ENCODE measurements at regions not wholly inside any gene's neighbourhood (a gene's known extent, or its start where the extent isn't known, plus 50 kb on each side); places are given as distances from the start of the nearest gene placed in this dataset.
"Not testable (repeated sequence)": the region's sequence is repeated elsewhere in the genome, so short reads cannot be mapped to it uniquely, and the experiment has no call there.

DNA sequence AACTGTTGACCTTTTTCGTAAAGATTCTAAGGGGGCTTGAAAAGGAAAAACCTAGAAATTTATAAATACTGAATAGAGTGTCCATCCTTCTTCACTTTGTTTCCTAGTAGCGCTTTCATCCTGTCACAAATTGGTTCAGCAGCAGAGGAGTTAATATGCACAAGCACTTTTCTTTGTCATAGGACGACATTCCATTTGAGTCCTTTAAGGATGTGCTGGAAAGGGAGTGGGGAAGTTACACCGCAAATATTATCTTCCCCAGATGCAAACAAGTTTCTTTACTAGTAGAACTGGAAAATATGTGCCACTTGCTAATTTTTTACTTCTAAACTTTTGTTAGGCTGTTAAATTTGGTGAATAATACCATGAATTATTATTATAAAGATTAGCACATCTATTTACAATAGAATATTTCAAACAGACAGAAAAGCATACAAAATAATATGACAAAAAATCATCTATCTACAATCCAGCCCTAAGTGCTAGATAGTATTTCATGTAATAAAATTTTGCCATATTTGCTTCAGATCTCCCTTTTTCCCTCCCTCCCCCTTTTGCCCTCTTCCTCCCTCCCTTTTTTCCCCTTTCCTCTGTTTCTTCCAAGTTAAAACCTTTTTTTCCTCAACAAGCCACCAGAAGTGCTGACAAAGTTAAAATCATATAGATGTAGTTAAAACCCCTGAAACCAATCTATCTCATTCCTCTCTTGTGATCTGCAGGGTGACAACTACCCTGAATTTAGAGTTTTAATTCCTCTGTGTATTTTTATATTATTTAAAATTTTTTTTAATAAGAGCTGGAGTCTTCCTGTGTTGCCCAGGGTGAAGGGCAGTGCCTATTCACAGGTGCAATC is 50.5 kb upstream of the MAP4K3 start:
- no peak for DNase-seq (ENCODE audit: low spot score)

DNA sequence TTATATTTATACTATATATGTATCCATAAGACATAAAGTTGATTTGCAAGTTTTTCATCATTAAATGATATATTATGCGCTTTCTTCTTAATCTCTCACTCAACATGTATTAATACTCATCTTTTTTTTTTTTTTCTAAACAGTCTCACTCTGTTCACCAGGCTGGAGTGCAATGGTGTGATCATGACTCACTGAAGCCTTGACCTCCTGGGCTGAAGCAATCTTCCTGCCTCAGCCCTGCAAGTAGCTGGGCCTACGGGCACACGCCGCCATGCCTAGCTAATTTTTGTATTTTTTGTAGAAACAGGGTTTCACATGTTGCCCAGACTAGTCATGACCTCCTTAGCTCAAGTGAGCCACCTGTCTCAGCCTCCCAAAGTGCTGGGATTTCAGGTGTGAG is 51.4 kb upstream of the MAP4K3 start:
- no peak for DNase-seq (ENCODE audit: low spot score)

DNA sequence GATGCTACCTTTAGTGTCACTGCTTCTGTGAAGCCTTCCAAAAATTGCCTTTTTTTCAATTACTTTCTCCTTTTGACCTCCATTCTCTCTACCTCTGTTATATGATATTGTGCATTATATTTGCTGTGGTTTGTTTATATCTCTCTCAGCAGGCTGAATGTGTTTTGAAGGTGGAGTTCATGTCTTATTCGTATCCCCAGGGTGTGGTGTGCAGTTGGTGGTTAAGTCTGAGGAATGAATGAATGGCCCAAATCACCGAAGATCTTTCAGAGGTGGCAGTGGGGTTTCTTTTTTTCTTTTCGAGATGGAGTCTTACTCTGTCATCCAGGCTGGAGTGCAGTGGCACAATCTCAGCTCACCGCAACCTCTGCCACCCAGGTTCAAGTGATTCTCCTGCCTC is 53.5 kb upstream of the MAP4K3 start:
- no peak for DNase-seq (ENCODE audit: low spot score)

DNA sequence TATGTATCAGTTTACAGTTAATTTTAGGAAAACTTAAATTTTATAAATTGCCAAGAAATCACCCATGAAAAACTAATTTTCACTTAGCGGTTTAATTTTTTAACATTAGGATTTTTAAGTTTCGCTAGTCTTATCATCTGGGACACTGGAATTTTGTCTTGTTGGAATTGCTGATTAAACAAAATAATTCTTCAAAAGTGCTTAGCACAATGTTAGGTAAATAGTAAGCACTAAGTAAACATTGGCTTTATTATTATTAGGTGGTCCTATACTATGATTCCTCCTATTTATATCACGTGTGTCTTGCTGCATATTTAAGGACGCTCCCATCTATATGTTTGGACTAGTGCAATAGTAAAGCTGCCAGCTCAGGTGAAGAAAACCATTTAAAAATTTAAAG is 54.6 kb upstream of the MAP4K3 start:
- DNase-seq (ENCODE audit: low spot score) = no peak

DNA sequence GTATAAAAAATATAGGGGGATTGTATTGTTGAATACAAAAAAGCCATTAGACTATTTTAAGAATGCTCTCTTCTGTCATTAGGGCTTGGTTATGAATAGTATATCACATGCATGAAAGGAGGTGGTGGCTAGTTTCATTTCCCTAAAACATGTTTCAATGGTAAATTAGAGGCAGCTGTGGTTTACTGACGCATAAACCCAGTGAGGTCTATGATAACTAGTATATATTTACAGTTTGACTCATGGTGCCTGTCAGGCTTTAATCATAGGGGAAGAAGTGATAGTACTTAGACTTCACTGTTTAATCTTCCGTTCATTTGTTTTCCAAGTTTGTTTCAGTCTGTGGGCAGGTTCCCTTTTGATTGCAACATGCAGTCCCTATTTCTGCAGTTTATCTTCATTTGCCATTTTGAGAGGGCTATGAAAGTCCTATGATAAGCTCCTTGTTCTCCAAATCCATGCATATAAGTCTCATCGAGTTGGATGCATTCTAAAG is 55.1 kb upstream of the MAP4K3 start:
- DNase-seq (ENCODE audit: low spot score) = no peak

DNA sequence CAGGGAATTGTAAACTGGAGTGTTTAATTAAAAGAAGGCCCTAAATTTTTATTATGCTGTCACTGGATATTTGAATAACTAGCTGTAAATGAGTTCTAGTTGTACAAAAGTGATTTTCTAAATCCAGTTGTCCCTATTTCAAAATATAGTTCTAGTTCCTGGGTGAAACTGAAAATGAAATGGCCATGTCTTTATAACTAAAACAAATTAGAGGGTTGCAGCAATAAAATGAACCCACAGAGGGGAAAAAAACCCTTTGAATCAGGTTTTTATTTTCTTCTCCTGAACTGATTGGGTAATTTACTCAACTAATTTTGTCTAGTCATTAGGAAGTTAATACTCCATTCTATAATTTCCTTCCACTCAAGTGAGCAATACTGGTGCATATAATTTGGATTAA is 55.6 kb upstream of the MAP4K3 start:
- DNase-seq (ENCODE audit: low spot score) = no peak

DNA sequence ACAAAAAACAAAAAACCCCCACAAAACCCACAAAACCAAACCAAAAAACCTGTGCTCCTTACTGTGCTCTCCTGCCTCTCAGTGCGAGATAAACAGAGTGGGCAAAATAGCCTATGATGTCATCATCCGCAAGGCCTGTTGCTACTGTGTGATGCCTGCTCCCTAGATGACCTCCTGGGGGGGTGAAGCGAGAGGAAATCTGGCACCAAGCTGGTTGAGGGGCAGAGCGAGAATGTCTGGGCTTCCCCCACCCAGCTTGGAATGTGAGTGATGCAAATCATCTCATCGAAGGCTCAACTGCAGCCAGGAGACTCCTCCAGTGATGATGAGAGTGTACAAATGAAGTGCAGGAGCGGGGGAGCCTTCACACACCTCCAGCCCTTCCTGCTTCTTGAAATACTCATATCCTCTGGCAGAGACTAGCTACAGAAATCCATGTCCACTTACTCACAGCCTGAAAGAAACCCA is 57.7 kb upstream of the MAP4K3 start:
- no peak for DNase-seq (ENCODE audit: low spot score)

DNA sequence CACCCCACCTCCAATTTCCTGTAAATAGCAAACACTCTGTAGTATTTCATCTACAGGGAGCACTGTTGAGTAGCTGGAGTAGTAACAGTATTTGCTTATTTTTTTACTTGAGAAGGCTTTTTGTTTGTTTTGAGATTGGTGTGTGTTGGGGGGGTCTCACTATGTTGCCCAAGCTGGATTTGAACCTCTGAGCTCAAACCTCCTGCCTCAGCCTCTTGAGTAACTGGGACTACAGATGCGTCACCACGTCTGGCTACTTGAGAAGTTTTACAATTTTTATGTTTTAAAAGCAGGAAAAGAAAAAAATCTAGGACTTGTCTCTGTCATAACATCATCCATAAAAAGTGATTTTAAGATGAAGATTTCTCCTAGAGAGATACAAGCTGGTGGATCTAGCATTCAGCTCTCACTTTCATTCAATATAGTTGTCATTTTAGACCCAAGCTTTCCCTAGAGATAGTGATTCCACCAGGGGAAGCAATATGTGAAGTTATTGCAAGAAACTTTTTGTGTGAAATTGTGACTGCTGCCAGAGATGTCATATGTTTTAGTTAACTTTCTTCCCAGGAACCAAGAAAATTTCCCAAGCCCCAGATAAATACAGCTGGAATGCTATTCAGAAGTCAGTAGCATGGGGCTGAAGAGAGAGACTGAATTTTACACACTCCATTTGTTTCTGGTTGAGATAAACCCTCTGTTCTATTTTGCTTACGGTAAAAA is 60.2 kb upstream of the MAP4K3 start:
- no peak for DNase-seq (ENCODE audit: low spot score)

DNA sequence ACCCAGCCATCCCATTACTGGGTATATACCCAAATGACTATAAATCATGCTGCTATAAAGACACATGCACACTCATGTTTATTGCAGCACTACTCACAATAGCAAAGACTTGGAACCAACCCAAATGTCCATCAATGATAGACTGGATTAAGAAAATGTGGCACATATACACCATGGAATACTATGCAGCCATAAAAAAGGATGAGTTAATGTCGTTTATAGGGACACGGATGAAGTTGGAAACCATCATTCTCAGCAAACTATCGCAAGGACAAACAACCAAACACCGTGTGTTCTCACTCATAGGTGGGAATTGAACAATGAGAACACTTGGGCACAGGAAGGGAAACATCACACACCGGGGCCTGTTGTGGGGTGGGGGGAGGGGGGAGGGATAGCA is 61.1 kb upstream of the MAP4K3 start:
- not testable (repeated sequence) for DNase-seq (ENCODE audit: low spot score)

DNA sequence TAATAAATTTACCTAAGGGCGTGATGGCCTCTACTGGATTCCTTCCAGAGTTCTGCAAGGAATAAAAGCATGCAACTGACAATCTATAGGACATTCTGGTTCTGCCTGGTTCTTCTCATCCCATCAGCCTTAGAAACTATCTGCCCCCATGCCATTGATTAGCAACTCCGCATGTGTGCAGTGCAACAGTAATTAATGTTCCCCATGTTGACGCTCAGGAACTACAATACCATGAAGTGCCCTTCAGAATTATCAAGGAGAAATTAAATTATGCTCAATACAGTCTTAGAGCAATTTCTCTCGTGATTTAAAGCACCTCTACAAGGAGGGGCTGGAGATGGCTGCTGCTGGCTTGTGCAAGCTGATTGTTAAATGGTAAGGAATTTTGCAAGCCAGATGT is 61.7 kb upstream of the MAP4K3 start:
- no peak for DNase-seq (ENCODE audit: low spot score)

DNA sequence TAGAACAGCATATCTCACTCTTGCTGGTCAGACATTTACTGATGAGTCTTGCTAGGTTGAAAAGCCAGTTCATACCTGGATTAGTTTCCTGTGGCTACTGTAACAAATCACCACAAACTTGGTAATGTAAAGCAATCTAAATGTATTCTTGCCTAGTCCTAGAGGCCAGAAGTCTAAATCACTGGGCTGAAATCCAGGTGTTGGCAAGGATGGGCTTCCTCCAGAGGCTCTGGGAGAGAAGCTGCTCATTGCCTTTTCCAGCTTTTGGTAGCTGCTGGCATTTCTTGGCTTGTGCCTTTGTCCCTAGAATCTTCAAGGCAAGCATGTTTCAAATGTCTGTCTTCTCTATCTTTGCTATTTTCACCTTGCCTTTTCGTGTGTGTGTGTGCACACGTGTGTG is 62.3 kb upstream of the MAP4K3 start:
- no peak for DNase-seq (ENCODE audit: low spot score)

DNA sequence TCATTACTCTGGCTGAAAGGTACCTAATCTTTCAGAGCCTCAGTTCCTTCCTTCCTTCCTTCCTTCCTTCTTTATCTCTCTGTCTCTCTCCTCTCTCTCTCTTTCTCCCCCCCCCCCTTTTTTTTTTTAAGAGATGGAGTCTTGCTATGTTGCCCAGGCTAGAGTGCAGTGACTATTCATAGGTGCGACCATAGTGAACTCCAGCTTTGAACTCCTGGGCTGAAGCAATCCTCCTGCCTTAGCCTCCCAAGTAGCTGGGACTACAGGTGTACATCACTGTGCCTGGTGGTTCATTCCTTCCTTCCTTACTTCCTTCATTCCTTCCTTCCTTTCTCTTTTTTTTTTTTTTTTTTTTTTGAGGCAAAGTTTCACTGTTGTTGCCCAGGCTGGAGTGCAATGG is 64.3 kb upstream of the MAP4K3 start:
- no peak for DNase-seq (ENCODE audit: low spot score)

DNA sequence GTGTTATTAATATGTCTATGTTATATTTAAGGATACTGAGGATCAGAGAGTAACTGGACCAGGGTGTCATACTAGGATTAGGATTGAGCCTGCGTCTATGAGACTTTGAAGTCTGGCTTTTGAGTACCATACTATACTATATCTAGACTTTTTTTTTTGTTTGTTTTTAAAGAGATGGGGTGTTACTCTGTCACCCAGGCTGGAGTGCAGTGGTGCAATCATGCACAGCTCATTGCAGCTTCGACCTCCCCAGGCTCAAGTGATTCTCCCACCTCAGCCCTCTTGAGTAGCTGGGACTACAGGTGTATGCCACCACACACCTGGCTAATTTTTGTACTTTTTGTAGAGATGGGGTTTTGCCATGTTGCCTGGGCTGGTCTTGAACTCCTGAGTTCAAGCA is 66.2 kb upstream of the MAP4K3 start:
- no peak for DNase-seq (ENCODE audit: low spot score)

DNA sequence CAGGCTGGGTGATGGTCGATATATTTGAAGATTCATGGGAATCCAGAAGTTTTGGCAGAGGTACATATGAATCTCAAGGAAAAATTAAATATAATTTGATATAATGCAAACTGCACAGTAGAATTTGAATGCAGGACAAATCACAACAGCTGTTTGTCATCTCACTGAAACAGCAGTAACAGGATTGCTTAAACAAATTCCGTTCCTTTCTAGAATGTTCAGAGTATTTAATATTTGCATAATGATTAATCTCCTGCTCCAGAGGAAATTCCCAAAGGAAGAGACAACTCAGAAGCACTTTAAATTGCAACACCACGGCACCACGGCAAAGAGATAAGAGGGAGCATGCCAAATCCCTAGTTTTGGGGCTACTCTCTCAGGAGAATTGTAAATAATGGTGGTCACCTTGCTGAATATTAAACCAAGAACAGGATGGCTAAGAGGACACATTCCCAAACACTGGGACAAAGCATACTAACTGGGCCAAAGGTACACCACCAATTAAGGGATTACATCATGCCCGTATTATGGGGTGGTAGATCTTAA is 67.8 kb upstream of the MAP4K3 start:
- no peak for DNase-seq (ENCODE audit: low spot score)

DNA sequence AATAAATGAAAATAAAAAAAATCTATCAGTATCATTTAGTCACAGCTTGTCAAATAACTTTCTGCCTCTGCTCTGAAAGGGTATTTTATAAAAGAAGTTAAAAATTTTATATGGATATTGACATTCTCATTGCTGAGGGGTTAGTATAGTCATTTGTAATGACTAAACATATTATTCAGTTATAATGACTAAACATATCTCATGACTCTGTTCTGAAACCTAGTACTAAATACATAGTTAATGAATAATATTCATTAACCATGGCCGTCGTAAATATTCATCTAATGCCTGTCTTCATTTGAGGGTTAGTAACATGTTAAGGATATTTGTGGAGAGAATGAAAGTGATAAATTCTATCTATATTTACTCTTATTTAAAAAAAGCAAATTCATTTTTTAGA is 69.1 kb upstream of the MAP4K3 start:
- DNase-seq (ENCODE audit: low spot score) = no peak

DNA sequence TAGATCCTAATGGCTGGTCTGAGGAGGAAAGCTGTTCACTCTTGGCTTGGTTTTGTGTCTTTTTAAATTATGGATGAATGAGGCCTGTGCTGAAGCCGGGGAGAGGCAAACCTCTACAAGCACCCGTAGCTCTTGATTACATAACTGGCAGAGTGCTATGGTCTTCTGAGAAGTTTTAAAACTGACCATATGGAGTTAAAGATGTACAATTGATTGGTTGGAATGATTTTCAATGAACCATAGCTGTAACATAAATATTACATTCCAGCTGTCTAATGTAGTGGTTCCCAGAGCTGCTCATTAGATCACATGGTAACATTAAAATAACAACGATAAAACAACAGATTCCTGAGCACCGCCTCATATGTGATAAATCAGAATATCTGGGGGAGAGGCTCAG is 71.1 kb upstream of the MAP4K3 start:
- no peak for DNase-seq (ENCODE audit: low spot score)

DNA sequence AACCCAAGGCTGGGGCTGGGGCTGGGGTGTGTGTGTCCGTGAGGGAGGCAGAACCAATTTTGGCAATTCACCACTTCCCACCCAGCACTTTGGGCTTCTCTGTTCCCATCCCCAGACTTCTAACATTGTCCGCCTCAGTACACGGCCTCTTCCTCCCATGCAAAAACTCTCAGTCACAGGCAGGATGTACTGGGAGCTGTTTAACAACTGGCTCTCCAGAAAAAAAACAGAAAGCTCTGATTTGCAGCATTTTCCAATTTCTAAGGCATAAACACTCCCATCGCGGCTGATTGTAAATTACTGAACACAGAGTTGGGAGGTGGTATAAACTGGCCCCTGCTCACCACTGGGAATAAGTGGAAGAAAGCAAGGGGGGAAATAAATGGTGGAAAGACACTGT is 73.1 kb upstream of the MAP4K3 start:
- no peak for DNase-seq (ENCODE audit: low spot score)

DNA sequence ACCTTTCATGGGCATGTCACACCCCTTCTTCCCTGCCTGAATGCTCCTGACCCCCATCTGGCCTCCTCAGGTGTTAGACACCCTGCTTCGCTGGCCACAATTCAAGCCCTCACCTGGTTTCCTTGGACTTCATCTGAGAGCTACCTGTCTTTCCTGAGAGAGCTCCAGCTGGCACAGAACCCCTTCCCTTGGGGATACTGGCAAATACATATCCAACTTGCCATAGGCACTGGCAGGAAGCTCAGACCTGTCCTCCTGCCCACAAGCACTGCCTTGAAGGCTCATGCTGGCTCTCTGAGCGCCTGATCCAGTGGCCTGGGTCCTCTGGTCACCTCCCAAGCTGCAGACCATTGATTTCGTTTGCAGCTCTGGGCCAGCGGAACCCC is 74.1 kb upstream of the MAP4K3 start:
- no peak for DNase-seq (ENCODE audit: low spot score)

DNA sequence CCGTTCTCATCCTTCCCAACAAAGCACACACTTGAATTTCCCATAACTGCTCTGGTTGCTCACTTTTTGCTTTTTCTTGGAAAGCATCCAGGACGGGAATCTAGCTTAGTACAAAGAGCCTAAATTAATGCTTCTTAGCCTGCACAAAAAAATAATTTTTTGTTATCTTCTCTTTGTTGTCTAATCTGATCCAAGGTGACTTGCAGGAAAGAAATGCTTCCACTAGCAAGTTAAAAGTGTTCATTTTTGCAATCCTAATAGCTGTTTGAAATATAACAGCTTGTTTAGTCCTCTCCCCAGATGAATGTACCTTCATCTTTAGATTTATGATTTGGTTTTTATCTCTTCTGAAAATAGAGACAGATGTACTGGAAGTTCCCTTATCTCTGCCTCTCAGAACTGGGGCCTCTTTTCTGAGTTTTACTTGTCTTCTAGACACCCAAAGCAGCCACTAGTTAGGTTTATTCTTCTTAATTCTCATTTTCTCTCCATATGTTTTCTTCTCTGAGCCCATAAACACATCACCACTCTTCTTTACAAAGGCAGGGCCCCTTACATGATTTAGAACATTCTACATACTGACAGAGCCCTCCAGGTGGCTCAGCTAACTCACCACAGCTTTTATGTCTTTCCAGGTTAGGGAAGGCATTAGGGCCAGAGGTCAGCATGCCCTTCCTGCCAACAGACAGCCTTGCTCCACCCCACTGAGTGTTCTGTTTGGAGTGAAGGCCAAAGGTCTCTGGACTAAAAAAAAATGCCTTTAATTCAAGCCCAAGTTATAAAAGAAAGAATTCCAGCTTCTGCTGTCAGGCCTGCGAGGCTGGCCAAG is 74.7 kb upstream of the MAP4K3 start:
- no peak for DNase-seq (ENCODE audit: low spot score)

DNA sequence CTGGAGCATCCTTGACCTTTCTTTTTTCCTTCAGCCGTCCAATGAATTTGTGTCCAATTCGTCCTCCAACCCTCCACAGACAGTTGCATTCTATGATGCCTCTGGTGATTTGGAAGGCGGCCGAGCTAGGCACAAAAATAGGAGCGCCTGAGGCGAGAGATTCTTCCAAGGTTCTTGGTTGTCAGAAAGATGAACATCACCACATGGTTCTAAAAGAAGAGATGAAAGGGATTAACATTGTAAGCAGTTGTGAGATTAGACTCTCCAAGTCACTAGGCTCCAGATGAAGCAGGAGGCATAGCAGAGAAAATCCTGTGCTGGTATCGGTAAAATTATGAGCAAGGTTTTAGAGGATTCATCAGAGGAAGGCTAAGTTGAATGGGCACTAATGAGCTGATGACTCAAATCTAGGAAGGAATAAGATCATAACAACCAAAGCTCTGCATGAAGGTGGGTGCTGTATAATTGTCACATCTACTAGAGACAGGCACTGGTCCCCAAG is 75.4 kb upstream of the MAP4K3 start:
- DNase-seq (ENCODE audit: low spot score) = no peak

DNA sequence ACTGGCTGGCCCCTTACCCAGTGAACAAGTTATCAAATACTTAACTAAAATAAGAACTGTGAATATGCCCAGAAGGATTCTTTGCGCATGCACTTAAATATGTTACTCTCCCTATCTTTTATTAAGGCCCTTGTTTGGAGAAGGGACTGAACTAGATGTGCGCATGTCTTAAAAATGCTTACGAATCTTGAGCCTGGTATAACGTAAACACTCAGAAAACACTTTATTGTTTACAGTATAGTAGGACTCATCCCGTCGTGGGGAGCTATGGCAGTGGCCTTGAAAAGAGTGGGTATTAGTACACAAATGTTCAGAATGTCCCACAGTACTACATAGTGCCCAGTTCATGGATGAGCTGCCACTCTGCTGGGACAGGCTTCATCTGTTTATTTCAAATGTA is 75.9 kb upstream of the MAP4K3 start:
- DNase-seq (ENCODE audit: low spot score) = no peak

DNA sequence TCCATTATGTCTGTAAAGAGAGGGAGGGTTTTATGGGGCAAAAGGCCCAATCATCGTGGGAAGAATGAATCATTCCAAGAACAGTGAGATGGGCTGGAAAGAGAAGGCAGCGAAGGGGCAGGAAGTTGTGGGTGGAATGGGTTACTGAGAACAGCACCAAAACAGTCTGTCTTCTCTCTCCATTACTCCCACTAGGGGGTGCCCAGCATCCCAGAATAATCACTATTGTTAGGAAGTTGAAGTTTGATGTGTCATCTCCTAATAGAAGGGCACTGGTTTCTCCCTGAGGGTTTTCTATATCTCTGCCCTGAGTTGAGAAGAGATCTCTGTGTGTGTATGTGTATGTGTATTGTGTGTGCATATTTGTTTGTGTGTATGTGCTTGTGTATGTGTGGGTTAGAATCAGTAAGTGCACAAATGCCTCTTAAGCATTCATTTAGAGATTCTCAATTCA is 76.6 kb upstream of the MAP4K3 start:
- peak; percentile 68 for DNase-seq (ENCODE audit: low spot score)
